Neural progenitor cell (in vitro differentiated cells): ENCODE measurements at regions not wholly inside any gene's neighbourhood (a gene's known extent, or its start where the extent isn't known, plus 50 kb on each side); places are given as distances from the start of the nearest gene placed in this dataset.

Experiments
- DNase-seq: peaks from one replicate; pipeline ENCODE4 v3.0.0-alpha.2; 2016; ENCODE audit warnings: low spot score
- H2AFZ ChIP-seq: fragments of 200-600 bp; sonication (generic); replicated peaks from 2 replicates; pipeline ENCODE4 v1.6.1; 2016; ENCODE audit warnings: antibody characterized with exemption
- H3F3A ChIP-seq: fragments of 200-600 bp; sonication (generic); 2 replicates; pipeline ENCODE4 v1.6.1; 2016; ENCODE audit warnings: antibody characterized with exemption, low read depth
- H3K27ac ChIP-seq: fragments of 200-600 bp; sonication (generic); 2 replicates; pipeline ENCODE4 v1.5.1; 2016; ENCODE audit warnings: mild to moderate bottlenecking
- H3K27me3 ChIP-seq: fragments of 200-600 bp; sonication (generic); 2 replicates; pipeline ENCODE4 v1.6.1; 2016; ENCODE audit warnings: mild to moderate bottlenecking, moderate library complexity
- H3K36me3 ChIP-seq: fragments of 200-600 bp; sonication (generic); 2 replicates; pipeline ENCODE4 v1.5.1; 2016
- H3K4me1 ChIP-seq: fragments of 200-600 bp; sonication (generic); 2 replicates; pipeline ENCODE4 v1.6.1; 2016; ENCODE audit warnings: mixed run types
- H3K4me2 ChIP-seq: fragments of 200-600 bp; sonication (generic); 2 replicates; pipeline ENCODE4 v1.6.1; 2016
- H3K4me3 ChIP-seq: fragments of 200-600 bp; sonication (generic); 2 replicates; pipeline ENCODE4 v1.5.1; 2016
- H3K79me2 ChIP-seq: fragments of 200-600 bp; sonication (generic); 2 replicates; pipeline ENCODE4 v1.6.1; 2016; ENCODE audit warnings: low read depth
- H3K9ac ChIP-seq: fragments of 200-600 bp; sonication (generic); 2 replicates; pipeline ENCODE4 v1.6.1; 2016
- H3K9me3 ChIP-seq: fragments of 200-600 bp; sonication (generic); 2 replicates; pipeline ENCODE4 v1.5.1; 2016; ENCODE audit warnings: low read depth
- H4K20me1 ChIP-seq: fragments of 200-600 bp; sonication (generic); 2 replicates; pipeline ENCODE4 v1.6.1; 2016; ENCODE audit warnings: low read depth
- H3K27ac Mint-ChIP-seq: 3 replicates; pipeline ENCODE4 v1.8.0; 2021; ENCODE audit warnings: mixed read lengths
- H3K27me3 Mint-ChIP-seq: 2 replicates; pipeline ENCODE4 v1.8.0; 2022; ENCODE audit warnings: low read depth, mild to moderate bottlenecking, inconsistent platforms, moderate library complexity, mixed read lengths; ENCODE audit not compliant: insufficient read depth
- H3K36me3 Mint-ChIP-seq: 3 replicates; pipeline ENCODE4 v1.8.0; 2021; ENCODE audit warnings: mixed read lengths
- H3K4me1 Mint-ChIP-seq: 3 replicates; pipeline ENCODE4 v1.8.0; 2021; ENCODE audit warnings: mixed read lengths
- H3K4me3 Mint-ChIP-seq: 3 replicates; pipeline ENCODE4 v1.8.0; 2021; ENCODE audit warnings: mild to moderate bottlenecking, moderate library complexity, mixed read lengths
- H3K9me3 Mint-ChIP-seq: 3 replicates; pipeline ENCODE4 v1.8.0; 2020; ENCODE audit warnings: mixed read lengths
- EZH2 ChIP-seq: fragments of 200-600 bp; sonication (generic); IDR thresholded peaks from 2 replicates; pipeline ENCODE4 v1.6.1; 2017; ENCODE audit warnings: antibody characterized with exemption, mild to moderate bottlenecking, moderate library complexity
- EZH2phosphoT487 ChIP-seq: fragments of 200-600 bp; sonication (generic); IDR thresholded peaks from 2 replicates; pipeline ENCODE4 v1.6.1; 2017; ENCODE audit warnings: antibody characterized with exemption
- TF ChIP-seq, protein P1 (sequence below): fragments of 200-600 bp; sonication (generic); IDR thresholded peaks from 2 replicates; pipeline ENCODE4 v1.5.1; 2017; ENCODE audit warnings: antibody characterized with exemption, mild to moderate bottlenecking

DNA sequence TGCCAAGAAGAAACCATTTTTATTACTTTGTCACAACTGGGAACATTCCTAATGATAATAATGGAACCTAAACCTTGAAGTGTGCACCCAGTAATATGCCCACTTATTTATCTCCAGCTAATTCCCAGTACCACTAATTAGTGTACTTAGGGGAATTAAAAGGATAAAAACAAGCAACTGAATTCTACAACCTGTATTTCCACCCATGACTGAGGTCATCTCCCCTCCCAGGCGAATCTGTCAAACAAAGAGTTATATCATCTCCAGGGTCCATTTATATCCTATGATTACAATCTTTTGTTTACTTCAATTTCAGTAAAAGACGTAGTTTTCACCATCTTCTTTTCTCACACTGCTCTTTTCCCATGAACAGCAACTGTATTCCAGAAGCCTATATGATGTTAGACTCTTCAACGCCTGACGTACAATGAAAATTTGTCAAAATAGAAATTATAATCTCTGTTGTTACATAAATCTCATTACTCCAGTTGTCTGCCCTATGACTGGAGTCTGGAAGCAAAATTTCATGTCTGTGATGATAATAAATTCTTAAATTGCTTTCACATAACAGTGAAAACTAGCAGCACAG, 177.6 kb downstream of the GOLIM4 start:
- Mint-ChIP-seq H3K4me3 (no peak overlapping the region), H3K36me3 (peaks cover 2% of the 10 kb centered on the region), H3K4me1 (no peaks in the 10 kb centered on the region), H3K9me3 (no peaks in the 10 kb centered on the region), H3K27me3 (no peaks in the 10 kb centered on the region), H3K27ac (no peak overlapping the region)
- Histone ChIP-seq H4K20me1 (no peaks in the 10 kb centered on the region), H2AFZ (no peak overlapping the region), H3K9me3 (no peaks in the 10 kb centered on the region), H3K27ac (no peak overlapping the region), H3K79me2 (no peaks in the 10 kb centered on the region), H3K36me3 (no peaks in the 10 kb centered on the region), H3K4me2 (no peak overlapping the region), H3F3A (no peaks in the 10 kb centered on the region), H3K4me3 (no peak overlapping the region), H3K4me1 (no peaks in the 10 kb centered on the region), H3K9ac (no peak overlapping the region), H3K27me3 (no peaks in the 10 kb centered on the region)
- TF ChIP-seq, protein P1, sequence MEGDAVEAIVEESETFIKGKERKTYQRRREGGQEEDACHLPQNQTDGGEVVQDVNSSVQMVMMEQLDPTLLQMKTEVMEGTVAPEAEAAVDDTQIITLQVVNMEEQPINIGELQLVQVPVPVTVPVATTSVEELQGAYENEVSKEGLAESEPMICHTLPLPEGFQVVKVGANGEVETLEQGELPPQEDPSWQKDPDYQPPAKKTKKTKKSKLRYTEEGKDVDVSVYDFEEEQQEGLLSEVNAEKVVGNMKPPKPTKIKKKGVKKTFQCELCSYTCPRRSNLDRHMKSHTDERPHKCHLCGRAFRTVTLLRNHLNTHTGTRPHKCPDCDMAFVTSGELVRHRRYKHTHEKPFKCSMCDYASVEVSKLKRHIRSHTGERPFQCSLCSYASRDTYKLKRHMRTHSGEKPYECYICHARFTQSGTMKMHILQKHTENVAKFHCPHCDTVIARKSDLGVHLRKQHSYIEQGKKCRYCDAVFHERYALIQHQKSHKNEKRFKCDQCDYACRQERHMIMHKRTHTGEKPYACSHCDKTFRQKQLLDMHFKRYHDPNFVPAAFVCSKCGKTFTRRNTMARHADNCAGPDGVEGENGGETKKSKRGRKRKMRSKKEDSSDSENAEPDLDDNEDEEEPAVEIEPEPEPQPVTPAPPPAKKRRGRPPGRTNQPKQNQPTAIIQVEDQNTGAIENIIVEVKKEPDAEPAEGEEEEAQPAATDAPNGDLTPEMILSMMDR = no peak
- TF ChIP-seq EZH2phosphoT487 (no peak), EZH2 (no peak)
- DNase-seq = no peak

DNA sequence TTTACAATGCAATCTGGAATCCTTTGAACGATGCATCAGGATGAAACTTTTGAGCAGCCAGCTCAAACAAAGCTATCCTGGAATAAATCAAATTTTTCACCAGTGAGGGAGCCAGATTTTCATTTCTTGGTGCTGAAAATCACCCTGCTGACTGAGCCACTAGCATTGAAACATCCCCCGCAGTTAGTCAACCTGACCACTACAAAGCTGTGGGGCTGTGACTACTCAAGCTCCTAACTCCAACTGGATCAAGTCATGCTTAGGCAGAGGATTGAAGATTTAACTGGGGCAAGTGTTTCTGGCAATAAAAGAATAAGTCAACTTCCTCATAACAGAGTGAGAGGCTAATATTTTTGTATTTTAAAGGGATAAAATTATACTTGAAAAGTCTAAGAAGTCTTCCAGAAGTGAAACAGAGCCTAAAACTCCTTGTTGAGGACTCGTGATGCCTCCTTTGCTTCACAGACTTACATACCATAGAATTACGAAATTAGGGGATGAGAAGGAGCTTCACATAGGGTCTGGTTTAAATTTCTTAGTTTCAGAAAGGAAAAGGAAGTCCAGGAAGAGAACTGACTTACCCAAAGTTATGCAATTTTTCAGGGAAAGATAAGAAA, 177.8 kb downstream of the SERPINI1 start:
- Mint-ChIP-seq H3K27me3 (no peaks in the 10 kb centered on the region), H3K4me3 (no peak overlapping the region), H3K4me1 (peaks cover 18% of the 10 kb centered on the region), H3K36me3 (peaks cover 8% of the 10 kb centered on the region), H3K27ac (no peak overlapping the region), H3K9me3 (no peaks in the 10 kb centered on the region)
- Histone ChIP-seq H4K20me1 (no peaks in the 10 kb centered on the region), H2AFZ (no peak overlapping the region), H3K27me3 (no peaks in the 10 kb centered on the region), H3K79me2 (no peaks in the 10 kb centered on the region), H3K36me3 (no peaks in the 10 kb centered on the region), H3K4me2 (no peak overlapping the region), H3K9ac (no peak overlapping the region), H3K27ac (no peak overlapping the region), H3K9me3 (no peaks in the 10 kb centered on the region), H3K4me3 (no peak overlapping the region), H3K4me1 (no peaks in the 10 kb centered on the region), H3F3A (no peaks in the 10 kb centered on the region)
- peak; percentile 48 for DNase-seq
- TF ChIP-seq, protein P1 = peak; percentile 32
- no peak for TF ChIP-seq EZH2phosphoT487

DNA sequence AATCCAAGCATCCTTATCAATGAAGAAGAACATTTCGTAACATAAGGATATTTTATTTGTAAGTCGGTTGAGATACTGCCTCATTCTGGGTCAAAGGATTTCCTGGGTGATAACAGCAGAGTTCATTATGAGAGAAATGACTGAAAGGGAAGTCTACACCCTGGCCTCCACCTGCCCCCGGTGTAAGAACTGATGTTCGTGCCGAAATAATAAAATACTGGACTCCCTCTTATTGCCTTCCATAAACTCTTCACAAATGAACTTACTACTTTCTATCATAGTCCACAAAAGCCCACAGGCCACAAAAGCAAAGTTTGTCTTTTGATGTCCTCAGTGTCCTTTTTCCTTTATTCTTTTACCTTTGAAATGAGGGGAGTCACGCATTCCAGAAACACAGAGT, 174.4 kb downstream of the SERPINI1 start:
- H3K9me3 ChIP-seq = no peaks in the 10 kb centered on the region
- Mint-ChIP-seq H3K4me3 (no peak overlapping the region), H3K27ac (no peak overlapping the region), H3K4me1 (peaks cover 18% of the 10 kb centered on the region), H3K27me3 (no peaks in the 10 kb centered on the region), H3K36me3 (peaks cover 12% of the 10 kb centered on the region), H3K9me3 (no peaks in the 10 kb centered on the region)
- H3K79me2 ChIP-seq = no peaks in the 10 kb centered on the region
- no peak overlapping the region for H3K4me3 ChIP-seq
- no peaks in the 10 kb centered on the region for H4K20me1 ChIP-seq
- no peak overlapping the region for H3K4me2 ChIP-seq
- no peak overlapping the region for H3K9ac ChIP-seq
- no peaks in the 10 kb centered on the region for H3F3A ChIP-seq
- H3K27me3 ChIP-seq = no peaks in the 10 kb centered on the region
- no peaks in the 10 kb centered on the region for H3K36me3 ChIP-seq
- no peak overlapping the region for H3K27ac ChIP-seq
- DNase-seq = no peak
- no peaks in the 10 kb centered on the region for H3K4me1 ChIP-seq
- TF ChIP-seq EZH2 (no peak), EZH2phosphoT487 (no peak)
- TF ChIP-seq, protein P1 = no peak
- no peak overlapping the region for H2AFZ ChIP-seq
